ENCODE measurements at regions not wholly inside any gene's neighbourhood (a gene's known extent, or its start where the extent isn't known, plus 50 kb on each side); places are given as distances from the start of the nearest gene placed in this dataset.

GRCh38 chr15:91572110-91572509 is 281.4 kb upstream of the SLCO3A1 start:
- Histone ChIP-seq H3K4me3 (ENCODE audit: control insufficient read depth in 2 of 3, extremely low read depth in 1 of 3, insufficient read depth in 2 of 3, low read depth in 1 of 3, low read length in 3 of 3) (no peak overlapping the region), H3K36me3 (ENCODE audit: control insufficient read depth in 2 of 2, extremely low read depth in 1 of 2, insufficient read depth in 2 of 2, low read length in 2 of 2) (no peaks in the 10 kb centered on the region), H3K27me3 (ENCODE audit: control insufficient read depth, extremely low read depth, insufficient read depth, low read length) (no peaks in the 10 kb centered on the region), H3K4me1 (ENCODE audit: control insufficient read depth, extremely low read depth, insufficient read depth, low read length) (no peaks in the 10 kb centered on the region), H2AFZ (ENCODE audit: control insufficient read depth, low read length) (no peak overlapping the region), H3K9me1 (ENCODE audit: control insufficient read depth, extremely low read depth, insufficient read depth, low read length) (no peaks in the 10 kb centered on the region), H3K4me2 (ENCODE audit: control insufficient read depth, extremely low read depth, insufficient read depth, low read depth, low read length) (no peak overlapping the region), H4K20me1 (ENCODE audit: control insufficient read depth, extremely low read depth, insufficient read depth, low read length) (no peaks in the 10 kb centered on the region), H3K9ac (ENCODE audit: control insufficient read depth, extremely low read depth, insufficient read depth, low read length) (no peak overlapping the region), H3K27ac (ENCODE audit: control insufficient read depth, insufficient read depth, low read length) (no peak overlapping the region), H3K9me3 (ENCODE audit: control insufficient read depth, low read depth, low read length) (no peaks in the 10 kb centered on the region), H3K79me2 (ENCODE audit: control insufficient read depth, insufficient read depth, low read length) (no peaks in the 10 kb centered on the region)
- no peak for DNase-seq (ENCODE audit: low read depth, low spot score)
- no peak for FAIRE-seq
- TF ChIP-seq EZH2 (IDR thresholded peaks at IDR 0.05; ENCODE audit: low read length): no peak
- no peak for TF ChIP-seq CTCF (optimal IDR thresholded peaks at IDR 0.05 in 1 of 3, IDR thresholded peaks at IDR 0.05 in 1 of 3, conservative IDR thresholded peaks at IDR 0.05 in 1 of 3; ENCODE audit: extremely low read depth in 1 of 3, insufficient read depth in 2 of 3, low read length in 3 of 3)
- dilution Hi-C loops (cut with MboI; ENCODE audit: extremely low pct_ligation_motif_present, low sequenced_read_pairs): no loop called here

GRCh38 chr15:91576096-91576495 is 277.4 kb upstream of the SLCO3A1 start:
- dilution Hi-C loops (cut with MboI; ENCODE audit: extremely low pct_ligation_motif_present, low sequenced_read_pairs): no loop called here
- Histone ChIP-seq H3K4me3 (ENCODE audit: control insufficient read depth in 2 of 3, extremely low read depth in 1 of 3, insufficient read depth in 2 of 3, low read depth in 1 of 3, low read length in 3 of 3) (no peak overlapping the region), H4K20me1 (ENCODE audit: control insufficient read depth, extremely low read depth, insufficient read depth, low read length) (no peaks in the 10 kb centered on the region), H3K9me1 (ENCODE audit: control insufficient read depth, extremely low read depth, insufficient read depth, low read length) (no peaks in the 10 kb centered on the region), H2AFZ (ENCODE audit: control insufficient read depth, low read length) (no peak overlapping the region), H3K4me2 (ENCODE audit: control insufficient read depth, extremely low read depth, insufficient read depth, low read depth, low read length) (no peak overlapping the region), H3K79me2 (ENCODE audit: control insufficient read depth, insufficient read depth, low read length) (no peaks in the 10 kb centered on the region), H3K9me3 (ENCODE audit: control insufficient read depth, low read depth, low read length) (no peaks in the 10 kb centered on the region), H3K9ac (ENCODE audit: control insufficient read depth, extremely low read depth, insufficient read depth, low read length) (no peak overlapping the region), H3K27ac (ENCODE audit: control insufficient read depth, insufficient read depth, low read length) (no peak overlapping the region), H3K27me3 (ENCODE audit: control insufficient read depth, extremely low read depth, insufficient read depth, low read length) (no peaks in the 10 kb centered on the region), H3K4me1 (ENCODE audit: control insufficient read depth, extremely low read depth, insufficient read depth, low read length) (no peaks in the 10 kb centered on the region), H3K36me3 (ENCODE audit: control insufficient read depth in 2 of 2, extremely low read depth in 1 of 2, insufficient read depth in 2 of 2, low read length in 2 of 2) (no peaks in the 10 kb centered on the region)
- no peak for FAIRE-seq
- DNase-seq (ENCODE audit: low read depth, low spot score): no peak
- TF ChIP-seq CTCF (optimal IDR thresholded peaks at IDR 0.05 in 1 of 3, IDR thresholded peaks at IDR 0.05 in 1 of 3, conservative IDR thresholded peaks at IDR 0.05 in 1 of 3; ENCODE audit: extremely low read depth in 1 of 3, insufficient read depth in 2 of 3, low read length in 3 of 3) (no peak), EZH2 (IDR thresholded peaks at IDR 0.05; ENCODE audit: low read length) (no peak)

Data from keratinocyte (primary cell).